Lower lobe of right lung (tissue), 2 donors: ENCODE measurements at regions not wholly inside any gene's neighbourhood (a gene's known extent, or its start where the extent isn't known, plus 50 kb on each side); places are given as distances from the start of the nearest gene placed in this dataset.

Source experiments
- ATAC-seq, 2 donors: fragments of 200-7000 bp; cut with Tn5 transposase; one replicate each; pipeline ENCODE4 v1.9.1; 2020 to 2022; ENCODE audit warnings: mild to moderate bottlenecking in 2 of 2, moderate library complexity in 2 of 2
- DNase-seq: peaks from one replicate; pipeline ENCODE4 v3.0.0-alpha.2; 2020
- H3K27ac ChIP-seq: fragments of 200-600 bp; one replicate; pipeline ENCODE4 v1.8.0; 2022
- H3K27me3 ChIP-seq: fragments of 200-600 bp; one replicate; pipeline ENCODE4 v1.8.0; 2022; ENCODE audit warnings: low read depth
- H3K36me3 ChIP-seq: fragments of 200-600 bp; one replicate; pipeline ENCODE4 v1.8.0; 2022; ENCODE audit warnings: mild to moderate bottlenecking
- H3K4me1 ChIP-seq: fragments of 200-600 bp; one replicate; pipeline ENCODE4 v1.8.0; 2022
- H3K4me3 ChIP-seq: fragments of 200-600 bp; one replicate; pipeline ENCODE4 v1.8.0; 2022; ENCODE audit warnings: mild to moderate bottlenecking
- H3K9me3 ChIP-seq: fragments of 200-600 bp; one replicate; pipeline ENCODE4 v1.8.0; 2022
- intact Hi-C: fragments of 100-400 bp; cut with DNase I; formaldehyde crosslinking; loops from one replicate; pipeline ENCODE4 v1.11.0; 2022
- TF ChIP-seq, protein P1 (sequence below): fragments of 200-600 bp; IDR thresholded peaks from one replicate; pipeline ENCODE4 v1.8.0; 2022; ENCODE audit warnings: antibody characterized with exemption, mild to moderate bottlenecking
- donor health status: DM: no; HTN: yes; CAD: no; lungs with severe emphysema.

DNA sequence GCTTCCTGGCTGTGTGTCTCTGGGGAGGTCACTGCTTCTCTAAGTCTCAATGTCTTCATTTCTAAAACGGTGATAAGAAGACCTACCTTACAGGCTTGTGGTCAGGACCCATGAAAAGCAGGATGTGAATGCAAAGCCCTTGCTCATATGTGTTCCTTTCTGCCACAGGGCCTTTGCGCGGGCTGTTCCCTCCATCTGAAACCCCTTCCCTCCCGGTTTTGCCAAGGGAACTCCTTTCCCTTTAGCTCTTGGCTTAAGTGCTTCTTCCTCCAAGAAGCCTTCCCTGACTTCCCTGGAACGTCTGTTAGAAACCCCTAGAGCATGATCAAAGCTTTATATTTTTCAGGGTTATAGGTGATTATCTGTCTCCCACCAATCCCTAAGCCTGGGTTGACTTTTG, 147.2 kb upstream of the PTPN1 start:
- H3K4me3 ChIP-seq: no peak overlapping the region
- TF ChIP-seq, protein P1, sequence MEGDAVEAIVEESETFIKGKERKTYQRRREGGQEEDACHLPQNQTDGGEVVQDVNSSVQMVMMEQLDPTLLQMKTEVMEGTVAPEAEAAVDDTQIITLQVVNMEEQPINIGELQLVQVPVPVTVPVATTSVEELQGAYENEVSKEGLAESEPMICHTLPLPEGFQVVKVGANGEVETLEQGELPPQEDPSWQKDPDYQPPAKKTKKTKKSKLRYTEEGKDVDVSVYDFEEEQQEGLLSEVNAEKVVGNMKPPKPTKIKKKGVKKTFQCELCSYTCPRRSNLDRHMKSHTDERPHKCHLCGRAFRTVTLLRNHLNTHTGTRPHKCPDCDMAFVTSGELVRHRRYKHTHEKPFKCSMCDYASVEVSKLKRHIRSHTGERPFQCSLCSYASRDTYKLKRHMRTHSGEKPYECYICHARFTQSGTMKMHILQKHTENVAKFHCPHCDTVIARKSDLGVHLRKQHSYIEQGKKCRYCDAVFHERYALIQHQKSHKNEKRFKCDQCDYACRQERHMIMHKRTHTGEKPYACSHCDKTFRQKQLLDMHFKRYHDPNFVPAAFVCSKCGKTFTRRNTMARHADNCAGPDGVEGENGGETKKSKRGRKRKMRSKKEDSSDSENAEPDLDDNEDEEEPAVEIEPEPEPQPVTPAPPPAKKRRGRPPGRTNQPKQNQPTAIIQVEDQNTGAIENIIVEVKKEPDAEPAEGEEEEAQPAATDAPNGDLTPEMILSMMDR: no peak
- H3K4me1 ChIP-seq: peaks cover 22% of the 10 kb centered on the region
- peaks cover 5% of the 10 kb centered on the region for H3K9me3 ChIP-seq
- H3K36me3 ChIP-seq: no peaks in the 10 kb centered on the region
- DNase-seq (no peak), ATAC-seq (no peak)
- intact Hi-C loops: no loop called here
- no peak overlapping the region for H3K27ac ChIP-seq
- H3K27me3 ChIP-seq: no peaks in the 10 kb centered on the region

DNA sequence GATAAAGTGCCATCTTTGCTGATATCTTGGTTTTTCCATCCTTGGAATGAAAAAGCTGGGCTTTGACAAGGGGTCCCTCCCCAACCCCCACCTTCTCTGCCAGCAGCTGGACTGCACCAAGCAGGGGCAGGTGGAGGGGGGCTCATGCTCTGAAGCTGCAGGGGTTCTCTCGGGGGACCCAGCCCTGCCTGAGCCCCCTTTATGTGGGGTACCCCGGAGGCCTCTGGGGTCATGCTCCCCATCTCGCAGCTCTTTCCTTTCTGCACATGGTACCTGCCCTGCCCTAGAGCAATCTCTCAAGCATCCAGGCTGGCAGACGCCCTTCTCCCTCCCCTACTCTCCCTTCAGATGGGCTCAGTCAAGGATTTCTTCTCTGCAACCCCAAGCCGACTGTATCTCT, 146.7 kb upstream of the PTPN1 start:
- TF ChIP-seq, protein P1: no peak
- no peak overlapping the region for H3K4me3 ChIP-seq
- DNase-seq: no peak

DNA sequence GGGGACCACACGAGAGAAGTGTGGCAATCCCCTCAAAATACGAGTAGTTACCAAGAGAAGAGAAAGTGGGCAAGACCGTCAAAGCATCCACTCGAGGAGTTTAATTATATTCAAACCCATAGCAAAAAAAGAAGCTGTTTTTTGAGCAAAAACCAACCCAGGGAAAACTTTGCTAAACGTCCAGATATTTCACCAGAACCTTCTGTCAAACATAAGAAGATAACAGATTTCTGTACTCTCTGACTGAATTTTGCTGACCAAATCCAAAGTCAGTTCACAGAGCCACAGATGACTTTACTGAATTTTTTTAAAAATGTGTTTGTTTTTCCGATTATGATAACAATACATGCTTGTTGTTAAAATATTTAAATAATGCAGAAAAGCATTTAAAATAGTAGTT, 145.6 kb upstream of the PTPN1 start:
- no peak for DNase-seq

More for the DNA sequence above, 146.7 kb upstream of the PTPN1 start:
- intact Hi-C loops: no loop called here
- peaks cover 22% of the 10 kb centered on the region for H3K4me1 ChIP-seq
- H3K9me3 ChIP-seq: peaks cover 5% of the 10 kb centered on the region
- no peak overlapping the region for H3K27ac ChIP-seq
- no peaks in the 10 kb centered on the region for H3K36me3 ChIP-seq
- no peak for ATAC-seq
- H3K27me3 ChIP-seq: no peaks in the 10 kb centered on the region

DNA sequence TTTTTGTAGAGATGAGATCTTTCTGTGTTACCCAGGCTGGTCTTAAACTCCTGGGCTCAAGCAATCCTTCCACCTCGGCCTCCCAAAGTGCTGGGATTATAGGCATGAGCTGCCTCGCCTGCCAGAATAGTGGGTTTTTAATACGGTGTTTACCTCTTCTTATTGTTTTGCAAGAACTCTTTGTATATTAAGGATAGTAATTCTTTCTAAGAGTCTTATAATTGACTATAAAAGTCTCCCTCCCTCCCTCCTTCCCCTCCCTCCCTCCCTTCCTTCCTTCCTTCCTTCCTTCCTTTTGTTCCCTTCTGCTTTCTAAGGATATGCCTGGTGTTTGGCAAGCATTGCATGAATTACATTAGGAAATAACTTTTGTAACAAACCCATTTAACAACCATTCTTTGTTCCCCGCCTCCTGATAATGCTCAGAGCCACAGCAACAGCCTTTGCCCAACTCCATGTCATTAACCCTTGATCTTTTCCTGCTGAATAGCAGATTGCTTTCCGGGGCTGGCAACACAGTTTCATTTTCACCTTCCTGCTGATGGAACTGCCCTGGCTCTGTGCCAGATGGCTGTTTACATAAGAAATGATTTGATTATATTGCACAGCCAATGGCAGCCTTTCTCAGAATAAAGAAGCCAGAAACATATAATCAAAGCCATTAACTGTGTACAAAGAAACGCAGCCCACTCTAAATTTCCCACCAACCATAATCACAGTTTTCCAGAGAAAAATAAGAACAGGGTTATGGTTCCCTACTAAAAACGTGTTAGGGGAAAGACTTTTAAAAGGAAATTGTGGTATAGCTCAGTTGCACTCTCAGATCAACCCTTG, 143.7 kb upstream of the PTPN1 start:
- H3K27me3 ChIP-seq: no peaks in the 10 kb centered on the region
- ATAC-seq (peak; percentile 53 to 57), DNase-seq (peak; percentile 81)
- TF ChIP-seq, protein P1: no peak
- H3K9me3 ChIP-seq: peaks cover 5% of the 10 kb centered on the region
- H3K4me3 ChIP-seq: no peak overlapping the region
- peak overlapping the region; percentile 18 for H3K27ac ChIP-seq
- peaks cover 25% of the 10 kb centered on the region for H3K4me1 ChIP-seq
- intact Hi-C loops: no loop called here
- no peaks in the 10 kb centered on the region for H3K36me3 ChIP-seq

More for the DNA sequence above, 145.6 kb upstream of the PTPN1 start:
- no peaks in the 10 kb centered on the region for H3K36me3 ChIP-seq
- peaks cover 5% of the 10 kb centered on the region for H3K9me3 ChIP-seq
- no peak overlapping the region for H3K4me3 ChIP-seq
- intact Hi-C loops: no loop called here
- H3K27ac ChIP-seq: no peak overlapping the region
- TF ChIP-seq, protein P1: no peak
- H3K4me1 ChIP-seq: peaks cover 29% of the 10 kb centered on the region
- no peak for ATAC-seq
- H3K27me3 ChIP-seq: no peaks in the 10 kb centered on the region

DNA sequence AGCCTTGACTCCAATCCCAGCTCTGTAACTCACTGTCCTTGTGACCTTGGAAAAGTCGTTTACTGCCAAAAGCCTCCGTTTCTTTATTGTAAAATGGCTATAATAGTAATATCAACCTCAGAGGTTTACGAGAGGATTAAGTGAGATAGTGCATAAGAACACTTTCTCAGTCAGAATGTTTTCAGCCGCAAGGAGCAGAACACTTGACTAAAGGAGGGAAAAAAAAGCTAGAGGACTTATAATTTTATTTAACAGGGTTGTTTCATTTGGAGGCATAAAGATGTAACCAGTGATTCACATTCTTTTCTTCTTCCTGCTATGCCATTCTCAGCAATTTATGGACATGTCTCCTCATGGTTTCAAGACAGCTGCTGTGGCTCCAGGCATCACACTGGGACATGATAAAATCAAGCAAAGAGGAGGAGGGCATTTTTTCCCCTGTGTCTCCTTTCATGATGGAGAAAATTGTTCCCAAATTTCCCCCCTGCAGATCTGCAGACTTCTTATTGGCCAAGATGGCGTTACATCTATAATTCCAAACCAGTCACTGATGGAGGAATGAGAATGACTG, 143.0 kb upstream of the PTPN1 start:
- no peak overlapping the region for H3K4me3 ChIP-seq
- peak overlapping the region; percentile 18 for H3K27ac ChIP-seq
- no peaks in the 10 kb centered on the region for H3K36me3 ChIP-seq
- no peaks in the 10 kb centered on the region for H3K27me3 ChIP-seq
- ATAC-seq (no peak), DNase-seq (no peak)
- intact Hi-C loops: no loop called here
- TF ChIP-seq, protein P1: no peak
- H3K4me1 ChIP-seq: peaks cover 25% of the 10 kb centered on the region
- peaks cover 5% of the 10 kb centered on the region for H3K9me3 ChIP-seq
